Panc1 (cell line): ENCODE measurements at regions not wholly inside any gene's neighbourhood (a gene's known extent, or its start where the extent isn't known, plus 50 kb on each side); places are given as distances from the start of the nearest gene placed in this dataset.

Experiments
- ATAC-seq: fragments of 200-7000 bp; cut with Tn5 transposase; 2 replicates; pipeline ENCODE4 v1.9.1; 2020; ENCODE audit warnings: mild to moderate bottlenecking, moderate library complexity
- BruUV-seq: library from RNA; stranded (reverse); fragments of 400-500 nt; replicated peaks from 2 replicates; lab custom pipeline; 2021; lab: Mats Ljungman, UMichigan
- CTCF ChIA-PET: fragments of 300-600 bp; sonication (Branson Sonifier 250); formaldehyde crosslinking; loops from one replicate; lab custom pipeline; 2022; ENCODE audit warnings: antibody characterized with exemption; lab: Charles Lee
- POLR2A ChIA-PET: fragments of 300-600 bp; sonication (Branson Sonifier 250); formaldehyde crosslinking; loops from one replicate; lab custom pipeline; 2022; ENCODE audit warnings: antibody characterized with exemption; lab: Charles Lee
- DNase-seq: peaks from one replicate; pipeline ENCODE4 v3.0.0-alpha.2; 2010; ENCODE audit warnings: low read depth, low spot score
- H3K27ac ChIP-seq: 2 replicates; pipeline ENCODE4 v1.5.1; 2011; ENCODE audit warnings: mild to moderate bottlenecking, low read length, inconsistent platforms
- H3K27me3 ChIP-seq: fragments of 200-500 bp; sonication (Bioruptor generic); 2 replicates; pipeline ENCODE4 v1.6.0; 2014; ENCODE audit warnings: low read length, inconsistent platforms; ENCODE audit not compliant: control insufficient read depth, insufficient read depth
- H3K36me3 ChIP-seq: fragments of 200-500 bp; sonication (Bioruptor generic); 2 replicates; pipeline ENCODE4 v1.5.1; 2014; ENCODE audit warnings: inconsistent platforms, mild to moderate bottlenecking, low read length, moderate library complexity; ENCODE audit not compliant: control insufficient read depth, insufficient read depth
- H3K4me1 ChIP-seq: 2 replicates; pipeline ENCODE4 v1.5.1; 2011; ENCODE audit warnings: inconsistent platforms, mild to moderate bottlenecking, low read length, moderate library complexity; ENCODE audit not compliant: control insufficient read depth, insufficient read depth
- H3K4me3 ChIP-seq, 2 experiments: 2 replicates each; pipeline ENCODE4 v1.5.1; 2011 to 2012; ENCODE audit warnings: low read depth in 2 of 2, low read length in 2 of 2, mild to moderate bottlenecking in 2 of 2, inconsistent platforms in 1 of 2, moderate library complexity in 1 of 2
- H3K9me3 ChIP-seq: fragments of 200-500 bp; sonication (Bioruptor generic); 2 replicates; pipeline ENCODE4 v1.5.1; 2014; ENCODE audit warnings: low read depth, mild to moderate bottlenecking, inconsistent platforms, low read length, moderate library complexity; ENCODE audit not compliant: control insufficient read depth, insufficient read depth
- CTCF ChIP-seq: fragments of 450-650 bp; IDR thresholded peaks from 2 replicates; pipeline ENCODE4 v1.5.1; 2017; ENCODE audit warnings: mild to moderate bottlenecking
- POLR2AphosphoS5 ChIP-seq: IDR thresholded peaks from 2 replicates; pipeline ENCODE4 v1.6.1; 2012; ENCODE audit warnings: mild to moderate bottlenecking, low read depth, low read length, moderate library complexity
- REST ChIP-seq, 2 experiments: IDR thresholded peaks; 2 replicates each; pipeline ENCODE4 v1.6.1; 2011 to 2012; ENCODE audit warnings: low read depth in 2 of 2, control low read depth in 1 of 2, low read length in 1 of 2, mild to moderate bottlenecking in 1 of 2, moderate library complexity in 1 of 2; ENCODE audit not compliant: insufficient read depth in 1 of 2
- SIN3A ChIP-seq: IDR thresholded peaks from 2 replicates; pipeline ENCODE4 v1.6.1; 2012; ENCODE audit warnings: low read depth, mild to moderate bottlenecking, low read length, moderate library complexity, borderline replicate concordance; ENCODE audit not compliant: insufficient read depth
- TCF7L2 ChIP-seq: IDR thresholded peaks from 2 replicates; pipeline ENCODE4 v1.6.1; 2011; ENCODE audit warnings: mild to moderate bottlenecking, low read depth, low read length, inconsistent platforms
- in situ Hi-C: cut with HindIII; loops from 2 replicates; pipeline ENCODE4 v1.10.0; 2016; ENCODE audit warnings: low sequenced_read_pairs, low pct_unique_long_range_greater_than_20kb
- intact Hi-C: fragments of 100-400 bp; cut with micrococcal nuclease; formaldehyde crosslinking; loops from one replicate; pipeline ENCODE4 v1.10.0; 2022; ENCODE audit not compliant: unreplicated experiment

- CTCF ChIA-PET: no interaction called here
These were observed 229.9 kb upstream of the LRTM1 start for GRCh38 chr3:55157731-55158130.

GRCh38 chr3:55156851-55157650, 229.2 kb upstream of the LRTM1 start:
- intact Hi-C loops: no loop called here
- CTCF ChIA-PET: no interaction called here

More at GRCh38 chr3:55157731-55158130, 229.9 kb upstream of the LRTM1 start:
- no peak overlapping the region for H3K27ac ChIP-seq
- H3K4me1 ChIP-seq: no peaks in the 10 kb centered on the region
- H3K36me3 ChIP-seq: no peaks in the 10 kb centered on the region
- H3K4me3 ChIP-seq: no peak overlapping the region
- no peak for TF ChIP-seq REST (IDR thresholded peaks at IDR 0.05; ENCODE audit: insufficient read depth in 1 of 2, low read depth in 2 of 2, low read length in 1 of 2)
- ATAC-seq: no peak
- no peak for DNase-seq
- no TSS peak for BruUV-seq
- no peaks in the 10 kb centered on the region for H3K9me3 ChIP-seq
- in situ Hi-C loops (no loop called here), intact Hi-C loops (no loop called here)
- POLR2A ChIA-PET: no interaction called here
- no peaks in the 10 kb centered on the region for H3K27me3 ChIP-seq

More at GRCh38 chr3:55156851-55157650, 229.2 kb upstream of the LRTM1 start:
- DNase-seq (no peak), ATAC-seq (no peak)
- POLR2A ChIA-PET: no interaction called here
- BruUV-seq: no TSS peak
- Histone ChIP-seq H3K27ac (no peak overlapping the region), H3K9me3 (no peaks in the 10 kb centered on the region), H3K4me3 (no peak overlapping the region), H3K4me1 (no peaks in the 10 kb centered on the region), H3K27me3 (no peaks in the 10 kb centered on the region), H3K36me3 (no peaks in the 10 kb centered on the region)
- in situ Hi-C loops: no loop called here
- TF ChIP-seq TCF7L2: no peak
- TF ChIP-seq POLR2AphosphoS5: no peak
- no peak for TF ChIP-seq SIN3A
- TF ChIP-seq CTCF: no peak
